HL-60/S4 (cell line): ENCODE measurements at regions not wholly inside any gene's neighbourhood (a gene's known extent, or its start where the extent isn't known, plus 50 kb on each side); places are given as distances from the start of the nearest gene placed in this dataset.
"Not testable (repeated sequence)": the region's sequence is repeated elsewhere in the genome, so short reads cannot be mapped to it uniquely, and the experiment has no call there.

Source experiments
- in situ Hi-C: fragments of 300-500 bp; cut with MboI; formaldehyde crosslinking; loops from 2 replicates; pipeline ENCODE4 v1.14.3; 2022; ENCODE audit warnings: low sequenced_read_pairs

- in situ Hi-C loops, result no loop called here
Measured at GRCh38 chr1:184858288-184858687, 103.6 kb upstream of the EDEM3 start.

GRCh38 chr1:184854496-184855140 is 100.0 kb upstream of the EDEM3 start:
- in situ Hi-C loops, result no loop called here

- in situ Hi-C loops, result no loop called here
Measured at GRCh38 chr1:184854036-184854435, 99.4 kb upstream of the EDEM3 start.

GRCh38 chr1:184851822-184852746 is 97.4 kb upstream of the EDEM3 start:
- in situ Hi-C loops, result no loop called here

GRCh38 chr1:184843732-184844495 is 89.3 kb upstream of the EDEM3 start:
- in situ Hi-C loops, result no loop called here

- in situ Hi-C loops, result no loop called here
Measured at GRCh38 chr1:184840596-184840995, 85.9 kb upstream of the EDEM3 start.

- in situ Hi-C loops, result no loop called here
Measured at GRCh38 chr1:184838504-184838951, 83.9 kb upstream of the EDEM3 start.

- in situ Hi-C loops, result no loop called here
Measured at GRCh38 chr1:184836934-184837895, 82.6 kb upstream of the EDEM3 start.

GRCh38 chr1:184836141-184836540 is 81.5 kb upstream of the EDEM3 start:
- in situ Hi-C loops, result no loop called here

- in situ Hi-C loops, result not testable (repeated sequence)
Measured at GRCh38 chr1:184833994-184834393, 79.3 kb upstream of the EDEM3 start.

GRCh38 chr1:184832517-184832916 is 77.9 kb upstream of the EDEM3 start:
- in situ Hi-C loops, result no loop called here

GRCh38 chr1:184829496-184829895 is 74.8 kb upstream of the EDEM3 start:
- in situ Hi-C loops, result not testable (repeated sequence)

- in situ Hi-C loops, result no loop called here
Measured at GRCh38 chr1:184828369-184828717, 73.7 kb upstream of the EDEM3 start.

GRCh38 chr1:184827600-184828368 is 73.1 kb upstream of the EDEM3 start:
- in situ Hi-C loops, result no loop called here

- in situ Hi-C loops, result no loop called here
Measured at GRCh38 chr1:184826001-184826400, 71.3 kb upstream of the EDEM3 start.

GRCh38 chr1:184825571-184825970 is 70.9 kb upstream of the EDEM3 start:
- in situ Hi-C loops, result no loop called here

GRCh38 chr1:184824691-184825323 is 70.1 kb upstream of the EDEM3 start:
- in situ Hi-C loops, result loop anchor here (25.0 kb wide), 1 partner anchor 862 kb away; no protein-coding TSS in a partner anchor

- in situ Hi-C loops, result loop anchor here (25.0 kb wide), 1 partner anchor 864 kb away; no protein-coding TSS in a partner anchor
Measured at GRCh38 chr1:184823080-184823479, 68.4 kb upstream of the EDEM3 start.

- in situ Hi-C loops, result loop anchor here (25.0 kb wide), 1 partner anchor 865 kb away; no protein-coding TSS in a partner anchor
Measured at GRCh38 chr1:184822267-184822666, 67.6 kb upstream of the EDEM3 start.
